GM19238 (cell line): ENCODE measurements at regions not wholly inside any gene's neighbourhood (a gene's known extent, or its start where the extent isn't known, plus 50 kb on each side); places are given as distances from the start of the nearest gene placed in this dataset.
"Not testable (repeated sequence)": the region's sequence is repeated elsewhere in the genome, so short reads cannot be mapped to it uniquely, and the experiment has no call there.

Experiments used
- DNase-seq: peaks from one replicate; pipeline ENCODE4 v3.0.0; 2011; ENCODE audit warnings: low spot score; ENCODE audit not compliant: insufficient read length

DNA sequence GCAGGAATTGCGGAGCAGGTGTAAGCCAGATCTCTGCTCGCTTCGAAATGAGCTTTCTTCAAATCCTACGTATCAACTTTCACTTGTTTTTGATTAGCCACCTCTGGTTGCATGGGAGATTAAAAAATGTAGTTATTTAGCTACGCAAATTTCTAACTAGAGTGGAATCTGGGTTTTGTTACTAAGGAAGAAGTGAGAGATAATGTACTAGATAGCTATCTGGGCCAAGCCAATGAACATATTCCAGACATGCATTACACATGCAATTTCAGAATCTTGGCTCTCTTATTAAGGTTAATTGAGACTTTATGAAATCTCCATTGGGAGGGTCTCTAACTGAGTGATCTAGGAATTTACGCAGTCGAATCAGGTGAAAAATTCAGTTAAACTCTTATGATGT, 765.7 kb downstream of the DIPK2A start:
- DNase-seq = no peak

DNA sequence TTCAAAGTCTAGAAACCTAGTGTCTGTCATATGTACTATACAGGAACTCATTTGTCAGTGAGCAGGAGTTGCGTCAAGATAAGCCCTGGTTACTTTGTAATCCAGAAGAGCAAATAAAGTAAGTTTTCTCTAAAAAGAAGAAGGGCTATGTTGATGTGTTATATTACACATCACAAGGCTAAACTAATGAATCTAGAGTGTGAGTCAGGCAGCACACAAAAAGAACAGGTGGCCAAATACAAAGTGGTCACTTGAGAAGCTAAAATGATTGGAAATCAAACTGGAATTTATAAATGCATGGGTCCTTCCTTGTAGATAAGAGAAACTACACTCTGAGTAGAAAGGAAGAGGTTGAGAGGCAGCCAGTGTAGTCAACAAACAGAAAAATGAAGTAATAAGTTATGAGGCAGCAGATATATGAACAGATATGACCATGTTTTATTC, 771.6 kb downstream of the DIPK2A start:
- no peak for DNase-seq

DNA sequence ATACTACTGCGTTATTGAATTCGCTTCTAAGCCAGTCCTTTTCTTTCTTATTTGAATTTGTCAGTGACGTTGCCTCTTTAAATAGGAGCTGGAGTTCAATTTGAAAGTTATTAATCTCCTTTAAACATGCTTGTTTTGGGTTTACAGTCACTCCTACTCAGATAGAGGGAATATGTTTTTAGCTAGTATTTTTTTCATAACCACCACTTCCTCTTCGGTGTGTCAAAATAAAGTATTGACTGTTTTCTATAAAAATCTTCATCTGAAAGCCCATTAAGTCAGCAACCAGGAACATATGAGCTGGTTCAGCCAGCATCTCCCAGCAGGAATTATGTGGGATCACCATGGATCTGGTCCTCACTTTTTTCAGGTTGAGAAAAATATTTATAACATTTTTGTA, 772.9 kb downstream of the DIPK2A start:
- no peak for DNase-seq

DNA sequence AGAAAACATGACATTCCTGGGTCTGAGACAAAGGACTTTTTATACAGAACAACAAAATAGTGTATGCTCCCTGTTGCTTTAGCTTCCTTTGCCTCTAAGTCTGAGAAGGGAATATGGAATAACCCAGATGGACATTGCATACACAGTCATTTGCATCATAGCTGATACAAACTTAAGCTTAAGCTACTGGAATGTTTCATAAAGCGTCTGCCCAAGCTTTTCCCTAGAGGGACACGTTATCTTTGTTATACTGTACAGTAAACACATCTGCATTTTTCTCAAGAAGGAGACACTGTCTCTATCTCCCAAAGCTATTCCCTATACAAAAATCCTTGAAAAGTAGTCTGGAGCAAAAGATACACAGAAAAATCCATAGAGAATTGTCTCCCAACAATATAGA, 775.0 kb downstream of the DIPK2A start:
- no peak for DNase-seq

DNA sequence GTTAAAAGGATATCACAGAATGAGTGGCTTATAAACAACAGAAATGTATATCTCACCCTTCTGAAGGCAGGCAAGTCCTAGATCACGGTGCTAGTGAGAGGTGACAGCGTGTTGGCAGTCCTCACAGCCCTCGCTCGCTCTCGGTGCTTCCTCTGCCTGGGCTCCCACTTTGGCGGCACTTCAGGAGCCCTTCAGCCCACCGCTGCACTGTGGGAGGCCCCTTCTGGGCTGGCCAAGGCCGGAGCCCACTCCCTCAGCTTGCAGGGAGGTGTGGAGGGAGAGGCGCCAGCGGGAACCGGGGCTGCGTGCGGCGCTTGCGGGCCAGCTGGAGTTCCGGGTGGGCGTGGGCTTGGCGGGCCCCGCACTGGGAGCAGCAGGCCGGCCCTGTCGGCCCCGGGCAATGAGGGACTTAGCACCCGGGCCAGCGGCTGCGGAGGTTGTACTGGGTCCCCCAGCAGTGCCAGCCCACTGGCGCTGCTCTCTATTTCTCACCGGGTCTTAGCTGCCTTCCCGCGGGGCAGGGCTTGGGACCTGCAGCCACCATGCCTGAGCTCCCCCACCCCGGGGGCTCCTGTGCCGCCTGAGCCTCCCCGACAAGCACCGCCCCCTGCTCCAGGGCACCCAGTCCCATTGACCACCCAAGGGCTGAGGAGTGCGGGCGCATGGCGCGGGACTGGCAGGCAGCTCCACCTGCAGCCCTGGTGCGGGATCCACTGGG, 778.1 kb downstream of the DIPK2A start:
- DNase-seq = not testable (repeated sequence)

DNA sequence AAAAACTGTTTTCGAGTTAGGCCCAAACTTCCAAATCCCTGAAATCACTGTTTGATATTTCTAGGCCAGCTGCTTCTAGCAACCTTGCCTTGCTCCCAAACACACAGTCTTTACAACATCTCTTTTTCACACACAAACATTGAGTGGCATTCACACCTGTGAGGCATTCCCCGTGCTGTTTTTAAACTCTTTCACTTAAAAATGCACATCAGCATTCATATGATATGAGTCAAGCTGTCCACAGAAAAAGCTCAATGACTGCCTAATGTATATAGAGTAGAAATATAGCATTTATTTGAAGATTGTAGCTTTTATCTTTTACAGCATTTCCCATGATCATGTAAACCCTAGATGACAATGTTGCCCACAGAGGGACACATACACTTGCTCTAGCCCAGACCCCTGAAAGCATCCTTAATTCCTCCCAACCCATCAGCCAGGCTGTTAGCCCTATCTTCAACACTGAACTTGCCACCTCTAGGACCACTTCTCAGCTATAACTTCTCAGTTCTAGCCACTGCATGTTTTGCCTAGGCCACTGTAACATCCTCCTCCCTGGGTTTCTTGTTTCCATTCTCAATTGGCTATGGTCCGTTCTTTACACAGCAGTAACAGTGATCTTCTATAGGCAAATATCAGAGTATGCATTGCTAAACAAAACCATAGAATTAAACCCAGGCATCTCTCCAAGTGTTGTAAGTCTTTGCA, 782.6 kb downstream of the DIPK2A start:
- no peak for DNase-seq

DNA sequence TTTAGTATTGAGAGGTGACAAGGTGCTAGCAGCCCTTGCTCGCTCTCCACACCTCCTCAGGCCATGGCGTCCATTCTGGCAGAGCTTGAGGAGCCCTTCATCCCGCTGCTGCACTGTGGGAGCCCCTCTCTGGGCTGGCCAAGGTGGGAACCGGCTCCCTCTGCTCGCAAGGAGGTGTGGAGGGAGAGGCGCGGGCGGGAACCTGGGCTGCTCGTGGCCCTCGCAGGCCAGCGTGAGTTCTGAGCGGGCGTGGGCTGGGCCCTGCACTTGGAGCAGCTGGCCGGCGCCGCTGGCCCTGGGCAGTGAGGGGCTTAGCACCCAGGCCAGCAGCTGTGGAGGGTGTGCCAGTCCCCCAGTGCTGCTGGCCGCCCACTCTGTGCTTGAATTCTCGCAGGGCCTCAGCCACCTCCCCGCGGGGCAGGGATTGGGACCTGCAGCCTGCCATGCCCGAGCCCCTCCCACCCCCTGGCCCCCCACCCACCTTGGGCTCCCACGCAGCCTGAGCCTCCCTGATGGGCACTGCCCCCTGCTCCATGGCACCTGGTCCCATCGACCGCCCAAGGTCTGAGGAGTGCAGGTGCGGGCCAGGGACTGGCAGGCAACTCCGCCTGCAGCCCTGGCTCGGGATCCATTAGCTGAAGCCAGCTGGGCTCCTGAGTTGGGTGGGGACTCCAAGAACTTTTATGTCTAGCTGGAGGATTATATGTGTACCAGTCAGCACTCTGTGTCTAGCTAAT, 785.2 kb downstream of the DIPK2A start:
- no peak for DNase-seq

DNA sequence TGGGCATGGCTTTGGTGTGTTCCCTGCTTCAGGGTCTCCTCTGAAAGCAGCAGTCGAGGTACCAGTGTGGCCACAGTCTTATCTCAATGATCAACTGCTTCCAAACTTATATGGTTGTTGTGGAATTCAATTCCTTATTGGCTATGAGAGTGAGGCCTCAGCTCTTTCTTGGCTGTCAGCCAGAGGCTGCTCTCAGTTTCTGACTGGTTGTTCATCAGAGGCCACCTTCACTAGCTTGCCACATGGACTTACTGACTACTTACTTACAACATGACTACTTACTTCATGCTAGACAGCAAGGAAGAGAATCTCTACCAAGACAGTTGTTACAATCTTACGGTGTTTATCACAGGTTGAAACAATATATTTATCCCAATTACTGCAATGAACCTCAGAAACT, 789.2 kb downstream of the DIPK2A start:
- no peak for DNase-seq

DNA sequence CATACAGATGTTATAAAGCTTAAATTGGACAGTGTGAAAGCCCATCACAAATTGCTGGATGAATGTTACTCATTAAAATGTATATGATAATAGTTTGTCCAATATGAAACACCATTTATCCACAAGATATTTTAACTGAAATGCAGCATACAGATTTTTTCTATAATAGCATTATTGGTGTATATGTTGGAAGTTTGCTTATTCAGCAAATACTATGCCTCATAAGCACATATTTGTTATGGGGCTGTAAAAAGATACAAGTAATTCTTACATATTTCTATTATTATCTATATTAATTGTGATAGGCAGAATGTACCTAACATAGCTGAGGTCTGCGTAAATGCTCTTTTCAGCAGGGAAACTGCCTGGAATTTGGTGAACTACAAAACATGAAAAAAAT, 790.5 kb downstream of the DIPK2A start:
- DNase-seq = no peak

DNA sequence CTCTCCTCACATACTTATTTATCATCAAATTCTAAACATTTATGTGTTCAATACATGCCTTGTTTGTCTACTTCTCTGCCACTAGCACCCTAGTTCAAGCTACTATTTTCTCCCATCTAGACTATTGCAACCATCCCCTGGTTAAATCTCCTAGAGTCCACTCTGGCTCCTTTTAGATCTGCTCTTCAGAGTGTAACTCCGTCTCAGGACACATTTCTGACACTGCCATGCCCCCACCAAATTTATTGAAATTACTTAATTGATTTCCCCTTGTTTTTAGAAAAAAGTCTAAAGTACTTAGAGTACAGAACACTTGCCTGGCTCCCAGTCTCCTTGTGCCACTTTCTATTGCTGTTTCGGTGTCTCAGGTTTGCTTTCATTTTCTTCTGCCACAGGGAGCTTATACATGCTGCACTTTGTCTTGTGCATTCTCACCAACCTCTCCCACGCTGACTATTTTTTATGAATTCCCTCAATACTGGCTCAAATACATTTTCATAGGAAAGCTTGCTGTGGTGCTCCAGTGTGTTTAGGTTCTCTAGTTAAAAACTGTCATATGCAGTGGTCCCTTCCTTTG, 792.3 kb downstream of the DIPK2A start:
- DNase-seq = no peak

DNA sequence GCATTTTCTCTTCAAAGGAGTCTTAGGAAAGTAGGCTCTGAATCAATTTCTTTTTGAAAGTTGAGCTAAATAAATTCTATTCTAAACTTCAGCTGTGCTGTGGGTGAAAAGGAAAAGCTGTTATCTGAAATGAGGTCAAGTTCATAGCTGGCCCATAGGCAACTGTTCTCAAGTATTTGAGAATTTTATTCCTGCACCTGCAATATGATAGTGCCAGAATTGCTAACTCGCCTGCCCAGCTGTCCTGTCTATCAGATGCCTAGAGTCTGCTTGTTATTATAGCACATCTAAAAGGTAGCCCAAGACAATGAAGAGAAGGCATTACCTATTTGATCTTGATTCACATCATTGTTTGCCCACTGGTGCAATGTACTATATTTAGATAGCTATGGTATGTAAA, 798.7 kb downstream of the DIPK2A start:
- DNase-seq = no peak

DNA sequence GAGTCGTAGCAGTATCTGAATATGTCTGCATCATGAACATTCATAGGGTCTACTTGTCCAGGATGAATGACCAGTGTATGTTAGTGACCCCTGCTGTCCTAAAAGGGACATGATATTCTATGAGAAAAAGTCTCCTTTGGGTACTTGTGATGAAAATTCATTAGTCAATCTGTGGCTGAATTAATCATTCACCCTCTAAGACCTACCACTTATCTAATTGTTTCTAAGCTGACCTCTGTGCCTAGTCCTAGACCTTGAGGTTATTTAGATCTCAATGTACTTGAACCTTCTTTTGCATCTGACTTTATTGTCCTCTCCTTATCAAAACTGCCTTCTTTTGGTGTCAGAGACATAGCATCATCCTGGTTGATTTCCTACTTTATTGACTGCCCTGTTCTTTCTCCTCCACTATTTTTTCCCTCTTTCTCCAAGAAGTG, 799.3 kb downstream of the DIPK2A start:
- DNase-seq = no peak

DNA sequence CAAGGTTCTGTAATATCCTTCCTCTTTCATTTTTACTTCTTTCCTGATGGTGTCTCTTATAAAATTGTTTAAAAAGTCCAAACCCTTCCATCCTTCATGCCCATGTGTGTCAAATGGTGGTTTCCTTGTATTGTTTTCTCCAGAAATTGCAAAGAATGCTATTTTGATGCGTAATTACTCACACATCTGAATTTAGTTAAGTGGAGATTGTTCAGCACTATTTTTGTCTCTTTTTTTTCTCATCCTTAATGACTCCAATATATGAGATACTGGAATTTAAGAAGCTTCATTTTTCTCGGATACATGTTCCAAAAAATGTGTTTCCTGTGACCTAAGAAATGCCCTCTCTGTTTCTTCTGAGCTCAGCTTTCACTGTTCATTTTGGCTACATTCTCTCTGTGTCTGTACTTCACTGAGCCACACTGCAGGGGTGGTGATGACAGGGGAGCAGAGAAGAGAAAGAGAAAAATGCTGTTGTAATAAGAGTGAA, 799.8 kb downstream of the DIPK2A start:
- no peak for DNase-seq

DNA sequence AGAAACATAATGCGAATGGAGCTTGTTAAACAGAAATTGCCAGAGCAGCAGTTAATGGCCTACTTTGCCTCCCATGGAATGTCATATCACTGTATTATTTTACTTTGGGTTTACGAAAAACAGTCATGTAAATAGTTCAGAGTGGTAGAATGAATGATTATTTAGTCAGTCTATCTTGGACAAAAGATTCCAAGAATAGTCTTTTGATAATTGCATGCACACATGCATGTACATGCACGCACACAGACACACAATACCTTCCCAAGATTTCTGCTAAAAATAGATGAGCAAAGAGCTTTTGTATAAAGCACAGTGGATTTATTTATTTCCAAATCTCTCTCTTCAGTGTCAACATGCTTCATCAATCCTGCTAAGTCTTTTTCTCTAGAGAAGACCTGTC, 800.7 kb downstream of the DIPK2A start:
- no peak for DNase-seq

DNA sequence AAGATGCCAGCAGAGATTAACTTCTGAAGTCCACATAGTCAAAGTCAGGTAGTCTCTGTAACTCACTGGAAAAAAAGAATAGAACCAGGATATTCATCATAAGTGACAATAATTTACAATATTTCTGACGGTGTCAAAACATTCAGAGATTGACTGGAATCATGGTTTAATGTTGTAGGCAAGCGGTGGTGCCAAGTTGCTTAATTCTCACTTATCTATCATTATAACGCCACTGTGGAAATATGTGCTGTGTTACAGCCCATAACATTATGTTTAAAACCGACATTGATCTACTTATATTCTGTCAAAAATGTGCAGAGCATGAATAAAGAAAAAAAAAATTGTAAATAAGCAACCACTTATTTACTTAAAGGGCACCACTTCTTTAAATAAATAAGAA, 801.7 kb downstream of the DIPK2A start:
- DNase-seq = no peak

DNA sequence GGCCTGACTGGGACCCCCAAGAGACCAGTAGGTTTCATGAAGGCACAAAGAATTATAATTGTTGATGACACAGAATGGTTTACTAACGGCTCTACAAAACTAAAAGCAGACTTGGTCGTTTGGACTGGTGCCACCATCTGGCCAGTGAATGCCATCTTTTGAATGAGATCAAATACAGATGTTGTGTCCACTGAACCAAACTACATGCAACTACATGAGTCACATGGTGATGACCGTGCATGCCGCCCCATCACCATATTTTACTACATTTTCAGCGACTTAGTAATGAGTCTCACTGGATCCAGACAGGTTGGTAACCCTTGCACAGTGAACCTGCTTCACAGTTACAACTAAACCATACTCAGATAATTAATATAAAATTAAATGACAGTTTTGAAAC, 803.3 kb downstream of the DIPK2A start:
- no peak for DNase-seq

DNA sequence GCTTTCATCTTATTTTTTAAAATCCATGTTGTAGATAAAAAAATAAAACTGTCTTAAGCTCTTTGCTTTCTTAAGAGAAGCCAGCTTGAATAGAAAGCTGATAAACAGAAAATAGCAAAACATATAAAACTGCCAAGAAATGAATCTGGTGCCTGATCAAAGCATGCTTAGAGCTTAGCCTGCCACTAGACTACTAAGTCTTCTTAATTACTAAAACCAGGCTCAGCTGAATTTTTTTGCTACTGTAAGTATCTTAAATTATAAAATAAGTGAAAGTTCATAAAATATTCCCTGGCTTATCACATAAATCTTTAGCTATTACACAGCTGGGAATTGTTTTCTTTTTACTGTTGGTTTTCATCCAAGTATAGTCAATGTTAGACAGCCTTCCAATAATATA, 803.9 kb downstream of the DIPK2A start:
- no peak for DNase-seq

DNA sequence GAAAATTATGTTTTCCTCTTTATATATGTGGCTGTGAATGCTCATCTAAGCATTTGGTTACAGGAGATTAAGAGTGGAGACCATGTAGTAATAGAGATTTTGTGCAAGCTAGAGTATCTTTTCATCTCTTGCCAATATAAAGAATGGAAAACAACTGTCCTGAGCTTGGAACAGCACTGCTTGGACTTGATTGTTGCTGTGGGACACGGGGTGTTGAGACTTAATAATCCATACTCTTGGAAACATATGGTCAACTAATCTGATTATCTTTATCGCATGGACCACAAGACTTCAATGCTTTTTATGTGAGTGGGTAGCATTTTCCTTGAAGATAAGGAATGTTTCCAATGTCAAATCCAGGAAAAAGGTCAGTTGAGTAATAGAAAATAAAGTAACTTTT, 806.3 kb downstream of the DIPK2A start:
- no peak for DNase-seq

DNA sequence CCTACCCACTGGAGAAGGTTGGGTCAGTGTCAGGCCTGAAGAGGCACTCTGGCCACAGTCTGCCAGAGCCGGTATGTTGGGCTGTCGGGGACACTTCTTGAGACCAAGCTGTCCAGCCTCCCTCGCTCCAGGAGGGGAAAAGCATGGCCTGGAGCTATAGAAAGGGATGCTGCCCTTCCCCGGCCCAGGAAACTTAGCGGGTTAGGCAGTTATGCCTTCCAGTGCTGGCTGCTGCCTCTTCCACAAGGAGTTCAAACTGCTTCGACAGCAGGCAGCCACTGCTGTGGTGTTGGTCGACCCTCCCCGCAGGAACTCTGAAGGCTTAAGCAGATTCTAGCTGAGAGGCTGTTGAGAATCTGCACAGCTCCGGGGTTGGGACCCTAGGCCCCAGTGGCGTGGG, 819.4 kb downstream of the DIPK2A start:
- DNase-seq = no peak

DNA sequence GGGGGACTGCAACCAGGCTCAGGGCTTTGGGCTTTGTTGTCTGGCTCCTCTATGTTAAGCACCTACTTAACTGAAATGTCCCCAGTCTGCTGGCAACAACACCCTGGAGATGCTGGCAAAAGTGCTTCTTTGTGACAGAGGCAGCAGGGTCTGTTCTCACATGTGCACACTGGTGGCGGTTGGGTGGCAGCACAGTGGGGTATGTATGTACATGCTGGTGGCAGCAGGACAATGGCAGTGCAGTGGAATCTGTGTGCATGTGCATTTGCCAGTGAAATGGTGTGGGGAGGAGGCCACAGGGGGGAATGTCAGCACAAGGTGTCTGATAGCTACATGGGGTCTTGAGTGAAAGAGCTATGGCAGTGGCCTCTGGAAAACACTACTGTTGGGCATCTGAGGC, 830.3 kb downstream of the DIPK2A start:
- DNase-seq = no peak

DNA sequence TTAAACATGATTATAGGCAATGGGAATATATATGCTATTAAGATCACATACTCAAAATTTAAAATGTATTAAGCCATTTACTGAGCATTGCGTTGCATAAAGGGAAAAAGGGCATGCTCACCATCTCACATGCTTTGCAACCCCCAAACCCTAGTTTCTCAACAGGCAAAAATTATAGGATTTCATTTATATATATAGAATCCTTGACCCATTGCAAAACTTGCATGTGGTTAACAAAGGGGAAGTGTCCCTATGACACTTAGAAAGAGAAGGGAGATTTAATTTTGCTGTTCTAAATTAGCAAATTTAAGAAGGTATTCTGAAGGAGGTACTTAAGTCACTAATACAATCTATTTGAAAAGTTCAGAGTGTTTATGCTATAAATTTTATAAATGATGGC, 837.8 kb downstream of the DIPK2A start:
- DNase-seq = no peak

DNA sequence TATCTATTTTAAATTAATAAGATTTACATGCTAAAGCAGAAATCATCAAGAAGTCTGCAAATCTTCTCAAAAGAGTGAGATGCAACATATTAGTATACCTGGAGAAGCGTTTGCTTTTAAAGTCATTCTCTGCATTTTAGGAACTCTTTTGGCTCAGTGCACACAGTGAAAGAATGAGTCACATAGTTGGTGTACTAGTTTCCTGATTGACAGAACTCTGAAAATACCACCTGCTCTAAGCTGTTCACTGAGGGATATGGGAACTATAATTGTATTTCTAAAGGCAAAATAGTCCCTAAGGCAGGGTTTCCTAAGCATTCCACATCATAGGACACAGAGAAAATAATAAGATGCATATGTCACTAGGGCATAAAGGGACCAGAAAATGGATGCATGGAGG, 838.5 kb downstream of the DIPK2A start:
- no peak for DNase-seq
